PC-9 (cell line): ENCODE measurements at regions not wholly inside any gene's neighbourhood (a gene's known extent, or its start where the extent isn't known, plus 50 kb on each side); places are given as distances from the start of the nearest gene placed in this dataset.

ENCODE experiments used
- BruUV-seq: library from RNA; stranded (reverse); fragments of 400-500 nt; replicated peaks from 2 replicates; lab custom pipeline; 2021; lab: Mats Ljungman, UMichigan
- CTCF ChIA-PET: fragments of 300-600 bp; sonication (Branson Sonifier 250); formaldehyde crosslinking; loops from one replicate; lab custom pipeline; 2022; ENCODE audit warnings: antibody characterized with exemption; lab: Charles Lee
- POLR2A ChIA-PET: fragments of 300-600 bp; sonication (Branson Sonifier 250); formaldehyde crosslinking; loops from one replicate; lab custom pipeline; 2022; ENCODE audit warnings: antibody characterized with exemption; ENCODE audit not compliant: unreplicated experiment; lab: Charles Lee
- DNase-seq, 2 experiments: peaks; one replicate each; pipeline versions ENCODE4 v3.0.0 to v3.0.0-alpha.2; 2015 to 2022; ENCODE audit warnings: mixed read lengths in 1 of 2
- H2AFZ ChIP-seq: fragments of 200-600 bp; sonication (generic); 2 replicates; pipeline ENCODE4 v1.8.1; 2017; ENCODE audit warnings: antibody characterized with exemption
- H3F3A ChIP-seq: fragments of 200-600 bp; sonication (generic); 2 replicates; pipeline ENCODE4 v1.8.1; 2017; ENCODE audit warnings: antibody characterized with exemption, mild to moderate bottlenecking, low read depth; ENCODE audit not compliant: insufficient read depth
- H3K27ac ChIP-seq: fragments of 200-600 bp; sonication (generic); 2 replicates; pipeline ENCODE4 v1.6.1; 2016; ENCODE audit warnings: mixed run types
- H3K27me3 ChIP-seq: fragments of 200-600 bp; sonication (generic); 2 replicates; pipeline ENCODE4 v1.6.1; 2016; ENCODE audit warnings: low read depth, mixed run types; ENCODE audit not compliant: insufficient read depth
- H3K36me3 ChIP-seq: fragments of 200-600 bp; sonication (generic); 2 replicates; pipeline ENCODE4 v1.6.1; 2016; ENCODE audit warnings: low read depth, mixed run types
- H3K4me1 ChIP-seq: fragments of 200-600 bp; sonication (generic); replicated peaks from 2 replicates; pipeline ENCODE4 v1.6.1; 2016; ENCODE audit warnings: mixed run types; ENCODE audit not compliant: insufficient read depth
- H3K4me2 ChIP-seq: fragments of 200-600 bp; sonication (generic); 2 replicates; pipeline ENCODE4 v1.6.1; 2017; ENCODE audit warnings: mixed run types
- H3K4me3 ChIP-seq: fragments of 200-600 bp; sonication (generic); 2 replicates; pipeline ENCODE4 v1.6.1; 2016; ENCODE audit warnings: mixed run types
- H3K79me2 ChIP-seq: fragments of 200-600 bp; sonication (generic); 2 replicates; pipeline ENCODE4 v1.6.1; 2017; ENCODE audit warnings: low read depth, mixed run types
- H3K9me2 ChIP-seq: fragments of 200-600 bp; sonication (generic); 2 replicates; pipeline ENCODE4 v1.8.1; 2017; ENCODE audit warnings: mild to moderate bottlenecking; ENCODE audit not compliant: insufficient read depth
- H3K9me3 ChIP-seq: fragments of 200-600 bp; sonication (generic); 2 replicates; pipeline ENCODE4 v1.8.1; 2016; ENCODE audit warnings: low read depth; ENCODE audit not compliant: insufficient read depth
- H4K20me1 ChIP-seq: fragments of 200-600 bp; sonication (generic); 2 replicates; pipeline ENCODE4 v1.8.1; 2017; ENCODE audit not compliant: insufficient read depth
- CTCF ChIP-seq: fragments of 200-600 bp; sonication (generic); conservative IDR thresholded peaks from 2 replicates; pipeline ENCODE4 v1.6.1; 2017; ENCODE audit warnings: mixed run types, antibody characterized with exemption, mild to moderate bottlenecking, moderate library complexity
- EZH2 ChIP-seq: fragments of 200-600 bp; sonication (generic); IDR thresholded peaks from 2 replicates; pipeline ENCODE4 v1.8.0; 2017; ENCODE audit warnings: antibody characterized with exemption, low read depth
- intact Hi-C: fragments of 100-400 bp; cut with micrococcal nuclease; formaldehyde crosslinking; loops from one replicate; pipeline ENCODE4 v1.10.0; 2022; ENCODE audit not compliant: unreplicated experiment

GRCh38 chr12:111040690-111041089, 120.3 kb upstream of the MYL2 start:
- Histone ChIP-seq H3K79me2 (no peaks in the 10 kb centered on the region), H3K4me3 (no peak overlapping the region), H3K27ac (no peak overlapping the region), H3F3A (no peaks in the 10 kb centered on the region), H3K9me3 (no peaks in the 10 kb centered on the region), H2AFZ (no peak overlapping the region), H3K4me1 (no peaks in the 10 kb centered on the region), H3K4me2 (no peak overlapping the region), H3K36me3 (no peaks in the 10 kb centered on the region), H4K20me1 (no peaks in the 10 kb centered on the region), H3K9me2 (no peaks in the 10 kb centered on the region), H3K27me3 (peaks cover 74% of the 10 kb centered on the region)
- no peak for DNase-seq
- intact Hi-C loops: no loop called here
- ChIA-PET POLR2A (no interaction called here), CTCF (no interaction called here)
- TF ChIP-seq EZH2 (no peak), CTCF (no peak)
- no TSS peak for BruUV-seq

GRCh38 chr12:111038941-111039340, 118.6 kb upstream of the MYL2 start:
- Histone ChIP-seq H3F3A (no peaks in the 10 kb centered on the region), H3K27me3 (peaks cover 61% of the 10 kb centered on the region), H3K27ac (no peak overlapping the region), H3K4me1 (no peaks in the 10 kb centered on the region), H3K36me3 (no peaks in the 10 kb centered on the region), H3K79me2 (no peaks in the 10 kb centered on the region), H3K9me3 (no peaks in the 10 kb centered on the region), H3K4me3 (no peak overlapping the region), H4K20me1 (no peaks in the 10 kb centered on the region), H3K4me2 (no peak overlapping the region), H2AFZ (no peak overlapping the region), H3K9me2 (no peaks in the 10 kb centered on the region)
- no peak for DNase-seq
- BruUV-seq: no TSS peak
- ChIA-PET POLR2A (no interaction called here), CTCF (no interaction called here)
- no peak for TF ChIP-seq CTCF
- no peak for TF ChIP-seq EZH2
- intact Hi-C loops: no loop called here

GRCh38 chr12:111038077-111038476, 117.7 kb upstream of the MYL2 start:
- DNase-seq: no peak

More at GRCh38 chr12:111038077-111038476, 117.7 kb upstream of the MYL2 start:
- H3K4me3 ChIP-seq: no peak overlapping the region
- H3K27me3 ChIP-seq: peaks cover 57% of the 10 kb centered on the region
- no peak overlapping the region for H2AFZ ChIP-seq
- H3K4me1 ChIP-seq: no peaks in the 10 kb centered on the region
- BruUV-seq: no TSS peak
- no peaks in the 10 kb centered on the region for H3F3A ChIP-seq
- no peak overlapping the region for H3K27ac ChIP-seq
- H3K4me2 ChIP-seq: no peak overlapping the region
- H4K20me1 ChIP-seq: no peaks in the 10 kb centered on the region
- no peaks in the 10 kb centered on the region for H3K79me2 ChIP-seq
- H3K9me3 ChIP-seq: no peaks in the 10 kb centered on the region
- H3K36me3 ChIP-seq: no peaks in the 10 kb centered on the region
- intact Hi-C loops: no loop called here
- POLR2A ChIA-PET: no interaction called here
- no peaks in the 10 kb centered on the region for H3K9me2 ChIP-seq
- CTCF ChIA-PET: interaction anchor here (0.5 to 0.6 kb wide), 2 partner anchors 151 to 176 kb away, joined by 4 read pairs; no protein-coding TSS in a partner anchor
- TF ChIP-seq EZH2 (no peak), CTCF (no peak)
